OCI-LY3 (cell line): ENCODE measurements at regions not wholly inside any gene's neighbourhood (a gene's known extent, or its start where the extent isn't known, plus 50 kb on each side); places are given as distances from the start of the nearest gene placed in this dataset.

ENCODE experiments used
- EZH2phosphoT487 ChIP-seq: fragments of 200-600 bp; shearing (Covaris generic); IDR thresholded peaks from 2 replicates; pipeline ENCODE4 v1.6.1; 2018; ENCODE audit warnings: antibody characterized with exemption, mixed run types, low read depth
- TF ChIP-seq, protein P1 (sequence below): fragments of 200-600, 300-600 bp; sonication (generic); IDR thresholded peaks from 2 replicates; pipeline ENCODE4 v1.5.1; 2014; ENCODE audit warnings: antibody characterized with exemption, low read length, low read depth

DNA sequence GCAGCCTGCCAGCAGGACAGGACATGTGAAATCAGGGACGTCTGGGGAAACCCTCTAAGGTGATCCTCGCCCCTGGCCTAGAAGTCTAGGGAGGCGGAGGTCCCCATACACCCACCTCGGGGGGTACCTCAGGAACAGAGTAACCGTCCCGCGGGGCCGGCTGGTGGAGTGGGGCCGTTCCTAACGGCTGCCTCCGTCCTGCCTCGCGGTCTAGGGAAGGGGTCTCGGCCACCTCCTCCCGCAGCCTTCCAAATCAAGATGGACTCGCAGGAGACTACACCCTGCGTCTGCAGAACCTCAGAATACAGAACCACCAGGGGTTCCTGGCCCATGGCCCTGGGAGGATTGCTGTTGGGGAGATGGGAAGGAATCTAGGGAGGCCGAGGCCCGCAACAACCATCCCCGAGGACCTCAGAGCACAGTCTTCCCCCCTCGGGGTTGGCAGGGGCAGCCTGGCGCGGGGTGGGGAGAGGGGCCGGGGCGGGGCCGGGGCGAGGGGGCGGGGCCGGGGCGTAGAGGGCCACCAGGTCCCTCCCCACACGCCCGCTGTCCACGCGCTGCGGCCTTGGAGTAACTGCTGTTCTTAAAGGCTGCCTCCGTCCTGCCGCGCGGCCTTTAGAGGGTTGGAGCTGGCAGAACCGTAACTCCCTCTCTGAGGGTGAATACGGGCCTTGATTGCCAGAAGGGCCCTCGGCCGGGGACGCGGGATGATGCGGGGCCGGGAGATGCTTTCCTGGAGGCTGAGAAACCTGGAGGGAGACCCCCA is 89.0 kb upstream of the MLN start:
- TF ChIP-seq, protein P1, sequence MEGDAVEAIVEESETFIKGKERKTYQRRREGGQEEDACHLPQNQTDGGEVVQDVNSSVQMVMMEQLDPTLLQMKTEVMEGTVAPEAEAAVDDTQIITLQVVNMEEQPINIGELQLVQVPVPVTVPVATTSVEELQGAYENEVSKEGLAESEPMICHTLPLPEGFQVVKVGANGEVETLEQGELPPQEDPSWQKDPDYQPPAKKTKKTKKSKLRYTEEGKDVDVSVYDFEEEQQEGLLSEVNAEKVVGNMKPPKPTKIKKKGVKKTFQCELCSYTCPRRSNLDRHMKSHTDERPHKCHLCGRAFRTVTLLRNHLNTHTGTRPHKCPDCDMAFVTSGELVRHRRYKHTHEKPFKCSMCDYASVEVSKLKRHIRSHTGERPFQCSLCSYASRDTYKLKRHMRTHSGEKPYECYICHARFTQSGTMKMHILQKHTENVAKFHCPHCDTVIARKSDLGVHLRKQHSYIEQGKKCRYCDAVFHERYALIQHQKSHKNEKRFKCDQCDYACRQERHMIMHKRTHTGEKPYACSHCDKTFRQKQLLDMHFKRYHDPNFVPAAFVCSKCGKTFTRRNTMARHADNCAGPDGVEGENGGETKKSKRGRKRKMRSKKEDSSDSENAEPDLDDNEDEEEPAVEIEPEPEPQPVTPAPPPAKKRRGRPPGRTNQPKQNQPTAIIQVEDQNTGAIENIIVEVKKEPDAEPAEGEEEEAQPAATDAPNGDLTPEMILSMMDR, result no peak
- no peak for TF ChIP-seq EZH2phosphoT487
